Spleen (tissue), 11 donors: ENCODE measurements at regions not wholly inside any gene's neighbourhood (a gene's known extent, or its start where the extent isn't known, plus 50 kb on each side); places are given as distances from the start of the nearest gene placed in this dataset.

Experiments
- DNase-seq: peaks from one replicate; pipeline ENCODE4 v3.0.0-alpha.2; 2020
- H3K27ac ChIP-seq, 8 donors: fragments of 200-600 bp; sonication (generic) in 7 of 8; 1 replicate in 4 of 8; 2 replicates in 4 of 8; pipeline versions ENCODE4 v1.5.0 to v1.8.0; 2016 to 2021; ENCODE audit warnings: inconsistent platforms in 4 of 8, mild to moderate bottlenecking in 4 of 8, moderate library complexity in 1 of 8
- H3K27me3 ChIP-seq, 7 donors: fragments of 200-600 bp; sonication (generic) in 6 of 7; replicated peaks in 1 of 7; 1 replicate in 4 of 7; 2 replicates in 3 of 7; pipeline versions ENCODE4 v1.5.0 to v1.8.0; 2016 to 2021; ENCODE audit warnings: inconsistent platforms in 3 of 7, mild to moderate bottlenecking in 1 of 7
- H3K36me3 ChIP-seq, 6 donors: fragments of 200-600 bp; sonication (generic) in 5 of 6; 1 replicate in 4 of 6; 2 replicates in 2 of 6; pipeline versions ENCODE4 v1.5.0 to v1.8.0; 2016 to 2021; ENCODE audit warnings: inconsistent platforms in 2 of 6
- H3K4me1 ChIP-seq, 6 donors: fragments of 200-600 bp; sonication (generic) in 5 of 6; 1 replicate in 3 of 6; 2 replicates in 3 of 6; pipeline versions ENCODE4 v1.5.0 to v1.8.0; 2016 to 2021; ENCODE audit warnings: inconsistent platforms in 3 of 6
- H3K4me3 ChIP-seq, 8 donors: fragments of 200-600 bp; sonication (generic) in 7 of 8; 1 replicate in 4 of 8; 2 replicates in 4 of 8; pipeline versions ENCODE4 v1.5.0 to v1.8.0; 2016 to 2021; ENCODE audit warnings: inconsistent platforms in 4 of 8, mild to moderate bottlenecking in 4 of 8, moderate library complexity in 2 of 8
- H3K9me3 ChIP-seq, 8 donors: fragments of 200-600 bp; sonication (generic) in 7 of 8; 1 replicate in 4 of 8; 2 replicates in 4 of 8; pipeline versions ENCODE4 v1.5.0 to v1.8.0; 2016 to 2021; ENCODE audit warnings: inconsistent platforms in 4 of 8
- POLR2A ChIP-seq, 3 donors: fragments of 450-650 bp; IDR thresholded peaks; one replicate each; pipeline ENCODE4 v1.5.1; 2017; ENCODE audit warnings: antibody characterized with exemption in 3 of 3, mild to moderate bottlenecking in 1 of 3
- POLR2AphosphoS5 ChIP-seq, 3 donors: sonication (generic); formaldehyde crosslinking; IDR thresholded peaks; one replicate each; pipeline ENCODE4 v1.5.1; 2017; ENCODE audit warnings: antibody characterized with exemption in 3 of 3
- WGBS, 5 donors: extraction: QIAGEN DNeasy Blood & Tissue Kit in 3 of 5; methylation state at CpG; one replicate each; pipeline versions ENCODE4 v1.1.5 to v1.1.7; 2013 to 2018; 5-methylcytosine and 5-hydroxymethylcytosine counted together
- intact Hi-C: fragments of 100-400 bp; cut with DNase I; formaldehyde crosslinking; loops from one replicate; pipeline ENCODE4 v1.15.0; 2023; ENCODE audit warnings: low total_unique reads
- TF ChIP-seq, protein P1 (sequence below), 11 experiments: fragments of 200-600 bp in 7 of 11; fragments of 450-650 bp in 4 of 11; sonication (generic) in 4 of 11; IDR thresholded peaks in 8 of 11; conservative IDR thresholded peaks in 3 of 11; 1 replicate in 7 of 11; 2 replicates in 4 of 11; pipeline versions ENCODE4 v1.4.0 to v1.8.0; 2016 to 2021; ENCODE audit warnings: antibody characterized with exemption in 11 of 11, inconsistent platforms in 4 of 11, mild to moderate bottlenecking in 1 of 11
- donor health status: healthy with polysubstance abuse.
- donor health status: DM: no; HTN: no; CAD: no; lungs with moderate emphysema.
- donor health status: DM: no; HTN: no; CAD: no.
- donor health status: Bipolar disorder and iron deficiency.
- donor health status: healthy.
- donor health status: DM: no; HTN: no; CAD: no.
- donor health status: DM: yes; HTN: yes; CAD: no.

DNA sequence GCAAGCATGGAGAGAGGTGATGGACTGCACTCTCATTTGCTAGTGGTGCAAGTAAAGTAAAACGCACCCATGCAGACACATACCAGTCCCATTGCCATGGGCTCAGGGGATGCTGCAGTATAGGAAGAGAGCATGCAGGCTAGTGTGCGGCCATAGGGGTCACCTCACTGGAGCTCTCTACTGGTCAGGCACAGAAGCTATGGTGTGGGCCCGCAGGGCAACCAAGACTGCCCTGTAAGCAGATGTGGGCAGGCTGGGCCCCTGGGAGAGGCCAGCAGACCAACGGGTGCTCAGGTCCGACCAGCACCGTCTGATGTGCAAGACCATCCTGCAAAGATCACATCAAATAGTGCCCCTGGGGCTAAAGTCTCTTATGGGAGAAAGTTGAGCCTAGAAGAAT, 290.7 kb downstream of the HTR1B start:
- intact Hi-C loops = no loop called here
- no peak for DNase-seq
- peaks cover 0 to 43% (median 8%) of the 10 kb centered on the region in 8 donors for H3K9me3 ChIP-seq
- H3K4me1 ChIP-seq = no peaks in the 10 kb centered on the region
- WGBS, 5 donors = 68 to 94% (median 88%) methylated on average over 6 of the region's 6 CpGs
- H3K27ac ChIP-seq = no peak overlapping the region
- H3K36me3 ChIP-seq = no peaks in the 10 kb centered on the region
- no peak overlapping the region for H3K4me3 ChIP-seq
- TF ChIP-seq, protein P1, sequence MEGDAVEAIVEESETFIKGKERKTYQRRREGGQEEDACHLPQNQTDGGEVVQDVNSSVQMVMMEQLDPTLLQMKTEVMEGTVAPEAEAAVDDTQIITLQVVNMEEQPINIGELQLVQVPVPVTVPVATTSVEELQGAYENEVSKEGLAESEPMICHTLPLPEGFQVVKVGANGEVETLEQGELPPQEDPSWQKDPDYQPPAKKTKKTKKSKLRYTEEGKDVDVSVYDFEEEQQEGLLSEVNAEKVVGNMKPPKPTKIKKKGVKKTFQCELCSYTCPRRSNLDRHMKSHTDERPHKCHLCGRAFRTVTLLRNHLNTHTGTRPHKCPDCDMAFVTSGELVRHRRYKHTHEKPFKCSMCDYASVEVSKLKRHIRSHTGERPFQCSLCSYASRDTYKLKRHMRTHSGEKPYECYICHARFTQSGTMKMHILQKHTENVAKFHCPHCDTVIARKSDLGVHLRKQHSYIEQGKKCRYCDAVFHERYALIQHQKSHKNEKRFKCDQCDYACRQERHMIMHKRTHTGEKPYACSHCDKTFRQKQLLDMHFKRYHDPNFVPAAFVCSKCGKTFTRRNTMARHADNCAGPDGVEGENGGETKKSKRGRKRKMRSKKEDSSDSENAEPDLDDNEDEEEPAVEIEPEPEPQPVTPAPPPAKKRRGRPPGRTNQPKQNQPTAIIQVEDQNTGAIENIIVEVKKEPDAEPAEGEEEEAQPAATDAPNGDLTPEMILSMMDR (IDR thresholded peaks at IDR 0.05 in 8 of 11, conservative IDR thresholded peaks at IDR 0.05 in 3 of 11) = no peak
- no peak for TF ChIP-seq POLR2A (IDR thresholded peaks at IDR 0.05)
- TF ChIP-seq POLR2AphosphoS5 (IDR thresholded peaks at IDR 0.05) = no peak
- no peaks in the 10 kb centered on the region for H3K27me3 ChIP-seq

GRCh38 chr6:77159730-77160129, 303.6 kb downstream of the HTR1B start:
- TF ChIP-seq, protein P1 (IDR thresholded peaks at IDR 0.05 in 8 of 11, conservative IDR thresholded peaks at IDR 0.05 in 3 of 11) = no peak
- no peak for TF ChIP-seq POLR2AphosphoS5 (IDR thresholded peaks at IDR 0.05)
- TF ChIP-seq POLR2A (IDR thresholded peaks at IDR 0.05) = no peak
- DNase-seq = no peak
- H3K27me3 ChIP-seq = no peaks in the 10 kb centered on the region
- H3K27ac ChIP-seq = no peak overlapping the region
- intact Hi-C loops = no loop called here
- no peaks in the 10 kb centered on the region for H3K4me1 ChIP-seq
- no peaks in the 10 kb centered on the region for H3K36me3 ChIP-seq
- H3K4me3 ChIP-seq = no peak overlapping the region
- peaks cover 0 to 17% (median 9%) of the 10 kb centered on the region in 8 donors for H3K9me3 ChIP-seq

DNA sequence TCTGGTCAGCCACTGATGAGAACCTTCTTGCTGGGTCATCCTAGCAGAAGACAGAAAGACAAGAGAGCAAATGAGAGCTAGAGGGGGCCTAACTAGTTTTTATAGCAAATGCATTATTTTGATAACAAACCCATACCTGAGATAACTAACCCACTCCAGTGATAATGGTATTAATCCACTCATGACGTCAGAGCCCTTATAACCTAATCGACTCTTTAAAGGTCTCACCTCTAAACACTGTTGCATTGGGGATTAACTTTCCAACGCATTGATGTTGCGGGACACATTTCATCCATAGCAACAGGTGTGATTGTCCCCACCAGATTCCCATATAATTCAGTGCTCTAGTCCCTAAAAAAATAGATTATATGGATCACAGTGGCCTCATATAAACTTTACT, 312.1 kb downstream of the HTR1B start:
- intact Hi-C loops = no loop called here
- TF ChIP-seq POLR2A (IDR thresholded peaks at IDR 0.05) = no peak
- TF ChIP-seq POLR2AphosphoS5 (IDR thresholded peaks at IDR 0.05) = no peak
- TF ChIP-seq, protein P1 (IDR thresholded peaks at IDR 0.05 in 8 of 11, conservative IDR thresholded peaks at IDR 0.05 in 3 of 11) = no peak
- WGBS, 5 donors = 64 to 71% (median 69%) methylated on average over 4 of the region's 4 CpGs

DNA sequence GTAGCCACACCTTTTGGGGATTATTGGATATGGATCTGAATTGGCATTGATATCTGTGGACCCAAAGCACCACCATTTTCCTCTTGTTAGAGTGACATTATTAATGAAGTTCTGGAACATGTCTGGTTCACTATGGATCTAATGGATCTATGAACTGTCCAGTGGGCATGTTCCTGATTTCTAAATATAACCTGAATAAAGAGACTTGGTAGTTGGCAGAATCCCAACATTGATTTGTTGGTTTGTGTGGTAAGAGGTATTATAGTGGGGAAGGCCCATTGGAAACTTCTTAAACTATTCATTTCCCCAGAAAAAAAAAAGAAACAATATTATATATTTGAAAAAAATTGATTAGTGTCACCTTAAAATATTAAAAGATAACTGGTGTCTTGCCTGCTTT, 312.6 kb downstream of the HTR1B start:
- DNase-seq = no peak
- Histone ChIP-seq H3K36me3 (no peaks in the 10 kb centered on the region), H3K4me1 (no peaks in the 10 kb centered on the region), H3K4me3 (no peak overlapping the region), H3K27ac (no peak overlapping the region), H3K9me3 (peaks cover 0 to 8% (median 0%) of the 10 kb centered on the region in 8 donors), H3K27me3 (no peaks in the 10 kb centered on the region)
- TF ChIP-seq POLR2AphosphoS5 (IDR thresholded peaks at IDR 0.05) = no peak
- TF ChIP-seq, protein P1 (IDR thresholded peaks at IDR 0.05 in 8 of 11, conservative IDR thresholded peaks at IDR 0.05 in 3 of 11) = no peak
- no peak for TF ChIP-seq POLR2A (IDR thresholded peaks at IDR 0.05)
- intact Hi-C loops = no loop called here

More for the DNA sequence above, 312.1 kb downstream of the HTR1B start:
- peaks cover 0 to 12% (median 0%) of the 10 kb centered on the region in 8 donors for H3K9me3 ChIP-seq
- no peak overlapping the region for H3K4me3 ChIP-seq
- H3K4me1 ChIP-seq = no peaks in the 10 kb centered on the region
- no peaks in the 10 kb centered on the region for H3K36me3 ChIP-seq
- H3K27me3 ChIP-seq = no peaks in the 10 kb centered on the region
- no peak for DNase-seq
- no peak overlapping the region for H3K27ac ChIP-seq
